Parathyroid adenoma (tissue), 2 donors: ENCODE measurements at regions not wholly inside any gene's neighbourhood (a gene's known extent, or its start where the extent isn't known, plus 50 kb on each side); places are given as distances from the start of the nearest gene placed in this dataset.

ENCODE experiments used
- H2AFZ ChIP-seq: fragments of 300-600 bp; sonication (generic); one replicate; pipeline ENCODE4 v1.7.0; 2017; ENCODE audit warnings: antibody characterized with exemption, mild to moderate bottlenecking
- H3K27ac ChIP-seq: fragments of 300-600 bp; sonication (generic); one replicate; pipeline ENCODE4 v1.7.0; 2017
- H3K27me3 ChIP-seq: fragments of 300-600 bp; sonication (generic); one replicate; pipeline ENCODE4 v1.7.0; 2017; ENCODE audit warnings: low read length; ENCODE audit not compliant: control insufficient read depth, insufficient read depth
- H3K36me3 ChIP-seq: fragments of 300-600 bp; sonication (generic); one replicate; pipeline ENCODE4 v1.7.0; 2017; ENCODE audit warnings: low read length; ENCODE audit not compliant: control insufficient read depth, insufficient read depth
- H3K4me1 ChIP-seq: fragments of 300-600 bp; sonication (generic); one replicate; pipeline ENCODE4 v1.7.0; 2017; ENCODE audit warnings: control low read depth
- H3K4me2 ChIP-seq: fragments of 300-600 bp; sonication (generic); one replicate; pipeline ENCODE4 v1.7.0; 2017; ENCODE audit warnings: low read length
- H3K4me3 ChIP-seq: fragments of 300-600 bp; sonication (generic); one replicate; pipeline ENCODE4 v1.7.0; 2017; ENCODE audit warnings: low read depth, low read length
- H3K79me2 ChIP-seq: fragments of 300-600 bp; sonication (generic); one replicate; pipeline ENCODE4 v1.7.0; 2017; ENCODE audit warnings: control low read depth
- H3K9ac ChIP-seq: fragments of 300-600 bp; sonication (generic); one replicate; pipeline ENCODE4 v1.7.0; 2017; ENCODE audit warnings: mild to moderate bottlenecking
- H3K9me3 ChIP-seq: fragments of 300-600 bp; sonication (generic); one replicate; pipeline ENCODE4 v1.7.0; 2017; ENCODE audit warnings: low read length; ENCODE audit not compliant: control insufficient read depth
- TF ChIP-seq, protein P1 (sequence below): fragments of 300-600 bp; sonication (generic); IDR thresholded peaks from one replicate; pipeline ENCODE4 v1.7.0; 2017; ENCODE audit warnings: antibody characterized with exemption, mild to moderate bottlenecking
- donor health status: primary hyperparathyroidism.

DNA sequence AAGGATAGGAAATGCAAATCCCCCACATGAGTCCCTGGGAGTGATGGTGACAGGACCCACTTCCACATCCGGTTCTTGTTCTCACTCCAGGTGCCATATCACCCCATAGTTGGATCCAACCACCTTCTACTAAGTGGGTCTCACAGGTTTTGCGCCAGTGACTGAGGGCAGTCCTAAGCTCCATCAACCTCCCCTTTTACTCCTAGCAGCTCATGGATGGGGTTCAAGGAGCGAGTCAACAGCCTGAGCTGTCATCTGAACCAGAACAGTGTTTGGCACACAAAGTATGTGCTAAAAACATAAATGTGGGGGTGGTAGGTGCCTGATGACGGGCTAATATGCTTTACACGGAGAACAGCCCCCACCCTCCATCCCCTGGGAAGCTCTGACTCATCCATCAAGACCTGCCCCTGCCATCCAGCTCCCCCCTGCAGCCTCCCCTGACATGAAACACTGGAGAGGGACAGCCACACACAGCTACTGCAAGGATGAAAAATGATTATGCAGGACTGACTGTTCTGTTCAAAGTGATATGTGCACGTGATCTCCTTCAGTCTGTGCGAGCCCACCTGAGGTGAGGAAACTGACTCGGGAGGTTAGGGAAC is 143.2 kb upstream of the CDH5 start:
- H3K36me3 ChIP-seq, result no peaks in the 10 kb centered on the region
- no peaks in the 10 kb centered on the region for H3K79me2 ChIP-seq
- no peak overlapping the region for H3K9ac ChIP-seq
- H2AFZ ChIP-seq, result no peak overlapping the region
- H3K27me3 ChIP-seq, result no peaks in the 10 kb centered on the region
- H3K27ac ChIP-seq, result no peak overlapping the region
- peaks cover 3% of the 10 kb centered on the region for H3K4me1 ChIP-seq
- TF ChIP-seq, protein P1, sequence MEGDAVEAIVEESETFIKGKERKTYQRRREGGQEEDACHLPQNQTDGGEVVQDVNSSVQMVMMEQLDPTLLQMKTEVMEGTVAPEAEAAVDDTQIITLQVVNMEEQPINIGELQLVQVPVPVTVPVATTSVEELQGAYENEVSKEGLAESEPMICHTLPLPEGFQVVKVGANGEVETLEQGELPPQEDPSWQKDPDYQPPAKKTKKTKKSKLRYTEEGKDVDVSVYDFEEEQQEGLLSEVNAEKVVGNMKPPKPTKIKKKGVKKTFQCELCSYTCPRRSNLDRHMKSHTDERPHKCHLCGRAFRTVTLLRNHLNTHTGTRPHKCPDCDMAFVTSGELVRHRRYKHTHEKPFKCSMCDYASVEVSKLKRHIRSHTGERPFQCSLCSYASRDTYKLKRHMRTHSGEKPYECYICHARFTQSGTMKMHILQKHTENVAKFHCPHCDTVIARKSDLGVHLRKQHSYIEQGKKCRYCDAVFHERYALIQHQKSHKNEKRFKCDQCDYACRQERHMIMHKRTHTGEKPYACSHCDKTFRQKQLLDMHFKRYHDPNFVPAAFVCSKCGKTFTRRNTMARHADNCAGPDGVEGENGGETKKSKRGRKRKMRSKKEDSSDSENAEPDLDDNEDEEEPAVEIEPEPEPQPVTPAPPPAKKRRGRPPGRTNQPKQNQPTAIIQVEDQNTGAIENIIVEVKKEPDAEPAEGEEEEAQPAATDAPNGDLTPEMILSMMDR, result no peak
- no peak overlapping the region for H3K4me3 ChIP-seq
- H3K4me2 ChIP-seq, result no peak overlapping the region
- H3K9me3 ChIP-seq, result no peaks in the 10 kb centered on the region

GRCh38 chr16:66222756-66223155 is 143.7 kb upstream of the CDH5 start:
- TF ChIP-seq, protein P1, result no peak
- H3K79me2 ChIP-seq, result no peaks in the 10 kb centered on the region
- H3K36me3 ChIP-seq, result no peaks in the 10 kb centered on the region
- H3K27me3 ChIP-seq, result no peaks in the 10 kb centered on the region
- H3K27ac ChIP-seq, result no peak overlapping the region
- H3K9me3 ChIP-seq, result no peaks in the 10 kb centered on the region
- no peak overlapping the region for H2AFZ ChIP-seq
- no peak overlapping the region for H3K9ac ChIP-seq
- H3K4me3 ChIP-seq, result no peak overlapping the region
- H3K4me2 ChIP-seq, result no peak overlapping the region
- peaks cover 3% of the 10 kb centered on the region for H3K4me1 ChIP-seq

GRCh38 chr16:66220702-66221101 is 145.8 kb upstream of the CDH5 start:
- Histone ChIP-seq H3K79me2 (no peaks in the 10 kb centered on the region), H3K9ac (no peak overlapping the region), H3K36me3 (no peaks in the 10 kb centered on the region), H3K9me3 (no peaks in the 10 kb centered on the region), H3K27me3 (no peaks in the 10 kb centered on the region), H3K4me1 (no peaks in the 10 kb centered on the region), H3K4me2 (no peak overlapping the region), H3K27ac (no peak overlapping the region), H3K4me3 (no peak overlapping the region), H2AFZ (no peak overlapping the region)
- TF ChIP-seq, protein P1, result no peak

DNA sequence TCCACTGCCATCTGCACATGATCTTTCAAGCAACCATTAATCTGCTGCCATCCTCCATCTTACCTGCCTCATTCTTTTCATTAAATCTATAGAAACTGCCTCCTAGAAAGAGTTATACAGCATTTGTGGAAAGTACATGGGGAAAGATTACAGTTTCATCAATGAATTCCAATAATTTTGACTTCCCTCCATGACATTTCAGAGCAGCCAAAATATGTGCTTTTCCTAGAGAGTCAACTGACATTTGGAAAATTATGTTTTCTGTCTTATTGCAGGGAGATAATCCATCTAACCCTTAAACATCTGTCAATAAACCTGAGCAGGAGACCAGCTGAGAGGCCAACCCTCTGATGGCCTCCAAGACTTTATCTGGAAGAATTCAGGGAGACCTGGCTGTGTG is 147.0 kb upstream of the CDH5 start:
- Histone ChIP-seq H3K9me3 (no peaks in the 10 kb centered on the region), H3K79me2 (no peaks in the 10 kb centered on the region), H3K4me3 (no peak overlapping the region), H3K4me1 (no peaks in the 10 kb centered on the region), H3K27ac (no peak overlapping the region), H3K4me2 (no peak overlapping the region), H2AFZ (no peak overlapping the region), H3K9ac (no peak overlapping the region), H3K27me3 (no peaks in the 10 kb centered on the region), H3K36me3 (no peaks in the 10 kb centered on the region)
- TF ChIP-seq, protein P1, result no peak

DNA sequence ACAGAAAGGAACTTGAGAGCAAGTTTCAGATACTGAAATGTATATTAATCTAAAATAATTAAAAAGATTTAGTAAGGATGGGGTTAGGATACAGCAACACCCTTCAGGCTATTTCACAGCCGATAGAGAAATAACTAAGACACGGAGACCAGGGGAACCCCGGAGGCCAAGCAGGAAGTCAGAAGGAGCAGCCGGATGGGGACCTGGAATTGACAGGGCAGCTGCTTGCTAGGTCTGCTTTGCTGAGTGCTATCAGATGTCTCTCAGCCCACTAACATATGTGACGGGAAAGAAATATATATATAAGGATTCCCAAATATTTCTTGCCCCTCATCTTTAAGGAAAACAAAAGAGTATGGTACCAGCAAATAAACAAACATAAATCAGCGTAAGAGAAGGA is 154.1 kb upstream of the CDH5 start:
- Histone ChIP-seq H3K4me3 (no peak overlapping the region), H3K27ac (no peak overlapping the region), H3K9ac (no peak overlapping the region), H3K9me3 (no peaks in the 10 kb centered on the region), H3K27me3 (no peaks in the 10 kb centered on the region), H3K4me1 (no peaks in the 10 kb centered on the region), H2AFZ (no peak overlapping the region), H3K36me3 (no peaks in the 10 kb centered on the region), H3K79me2 (no peaks in the 10 kb centered on the region), H3K4me2 (no peak overlapping the region)
- TF ChIP-seq, protein P1, result no peak
